CD4-positive, alpha-beta T cell (primary cell): ENCODE measurements at regions not wholly inside any gene's neighbourhood (a gene's known extent, or its start where the extent isn't known, plus 50 kb on each side); places are given as distances from the start of the nearest gene placed in this dataset.

Experiments used
- ATAC-seq: fragments of 200-7000 bp; cut with Tn5 transposase; one replicate; pipeline ENCODE4 v1.10.0; 2022; ENCODE audit warnings: mild to moderate bottlenecking; ENCODE audit not compliant: poor library complexity
- CTCF ChIA-PET: fragments of 350-600 bp; sonication (Branson Sonifier 250); formaldehyde crosslinking; loops from one replicate; lab custom pipeline; 2021; ENCODE audit warnings: antibody characterized with exemption, inconsistent platforms; lab: Charles Lee
- POLR2A ChIA-PET: fragments of 350-600 bp; sonication (Branson Sonifier 250); formaldehyde crosslinking; loops from one replicate; lab custom pipeline; 2021; ENCODE audit warnings: antibody characterized with exemption, inconsistent platforms; lab: Charles Lee
- DNase-seq, 14 experiments: peaks; one replicate each; pipeline ENCODE4 v3.0.0-alpha.2; 2013 to 2020; ENCODE audit warnings: mixed read lengths in 2 of 14
- H3K27ac ChIP-seq, 2 donors: one replicate each; pipeline versions ENCODE4 v1.5.1 to v1.7.0; 2013; ENCODE audit warnings: low read length in 2 of 2, low read depth in 1 of 2, mild to moderate bottlenecking in 1 of 2
- H3K27me3 ChIP-seq, 2 experiments: 1 replicate in 1 of 2; 2 replicates in 1 of 2; pipeline versions ENCODE4 v1.6.1 to v1.7.0; 2013; ENCODE audit warnings: low read length in 2 of 2, control low read depth in 1 of 2, mild to moderate bottlenecking in 1 of 2, moderate library complexity in 1 of 2; ENCODE audit not compliant: insufficient read depth in 2 of 2, control insufficient read depth in 1 of 2
- H3K36me3 ChIP-seq: one replicate; pipeline ENCODE4 v1.6.1; 2013; ENCODE audit warnings: low read length, control low read depth; ENCODE audit not compliant: insufficient read depth
- H3K4me1 ChIP-seq: one replicate; pipeline ENCODE4 v1.6.1; 2013; ENCODE audit warnings: low read length, control low read depth; ENCODE audit not compliant: insufficient read depth
- H3K4me3 ChIP-seq: one replicate; pipeline ENCODE4 v1.5.1; 2013; ENCODE audit warnings: mild to moderate bottlenecking, low read length, moderate library complexity
- H3K9me3 ChIP-seq, 2 experiments: 1 replicate in 1 of 2; 2 replicates in 1 of 2; pipeline versions ENCODE4 v1.6.1 to v1.7.0; 2013; ENCODE audit warnings: low read length in 2 of 2, mild to moderate bottlenecking in 2 of 2, control low read depth in 1 of 2, moderate library complexity in 1 of 2; ENCODE audit not compliant: control insufficient read depth in 1 of 2, insufficient read depth in 1 of 2
- H3K27ac Mint-ChIP-seq: one replicate; pipeline ENCODE4 v1.8.0; 2020; ENCODE audit warnings: mixed read lengths
- H3K27me3 Mint-ChIP-seq: one replicate; pipeline ENCODE4 v1.8.0; 2021; ENCODE audit warnings: mixed read lengths
- H3K36me3 Mint-ChIP-seq: one replicate; pipeline ENCODE4 v1.8.0; 2021; ENCODE audit warnings: low read depth, mixed read lengths
- H3K4me1 Mint-ChIP-seq: one replicate; pipeline ENCODE4 v1.8.0; 2021; ENCODE audit warnings: low read depth, mixed read lengths
- H3K4me3 Mint-ChIP-seq: one replicate; pipeline ENCODE4 v1.8.0; 2020; ENCODE audit warnings: mild to moderate bottlenecking, mixed read lengths
- H3K9me3 Mint-ChIP-seq: one replicate; pipeline ENCODE4 v1.8.0; 2020; ENCODE audit warnings: mixed read lengths
- CTCF ChIP-seq: fragments of 200-600 bp; IDR thresholded peaks from one replicate; pipeline ENCODE4 v1.8.0; 2022; ENCODE audit warnings: antibody characterized with exemption, mild to moderate bottlenecking
- intact Hi-C, 2 experiments: fragments of 100-400 bp; cut with DNase I in 1 of 2; cut with micrococcal nuclease in 1 of 2; formaldehyde crosslinking; loops; one replicate each; pipeline versions ENCODE4 v1.15.1 to v1.9.0; 2023 to 2025; cut with DNase I, micrococcal nuclease

GRCh38 chr11:110772863-110773262 is 60.6 kb upstream of the ARHGAP20 start:
- Mint-ChIP-seq H3K27ac (no peak overlapping the region), H3K9me3 (no peaks in the 10 kb centered on the region), H3K36me3 (no peaks in the 10 kb centered on the region), H3K4me1 (no peaks in the 10 kb centered on the region), H3K4me3 (no peak overlapping the region), H3K27me3 (no peaks in the 10 kb centered on the region)
- no peak overlapping the region for H3K4me3 ChIP-seq
- H3K27me3 ChIP-seq = no peaks in the 10 kb centered on the region
- H3K4me1 ChIP-seq = no peaks in the 10 kb centered on the region
- ATAC-seq (no peak), DNase-seq (no peak)
- H3K36me3 ChIP-seq = no peaks in the 10 kb centered on the region
- H3K9me3 ChIP-seq = no peaks in the 10 kb centered on the region
- TF ChIP-seq CTCF = no peak
- ChIA-PET POLR2A (no interaction called here), CTCF (interaction anchor here (0.6 kb wide), 1 partner anchor 17 kb away, joined by 3 read pairs; no protein-coding TSS in a partner anchor)
- H3K27ac ChIP-seq = no peak overlapping the region
- intact Hi-C loops = no loop called here

GRCh38 chr11:110766316-110766715 is 54.1 kb upstream of the ARHGAP20 start:
- H3K27ac Mint-ChIP-seq = no peak overlapping the region
- no peak overlapping the region for H3K4me3 Mint-ChIP-seq
- no peaks in the 10 kb centered on the region for H3K9me3 ChIP-seq
- no peaks in the 10 kb centered on the region for H3K4me1 ChIP-seq
- ATAC-seq = no peak
- POLR2A ChIA-PET = no interaction called here
- no peaks in the 10 kb centered on the region for H3K36me3 ChIP-seq
- H3K9me3 Mint-ChIP-seq = no peaks in the 10 kb centered on the region
- peaks cover 12% of the 10 kb centered on the region for H3K27me3 Mint-ChIP-seq
- no peaks in the 10 kb centered on the region for H3K27me3 ChIP-seq
- CTCF ChIA-PET = interaction anchor here (1.6 kb wide), 1 partner anchor 13 kb away, joined by 4 read pairs; no protein-coding TSS in a partner anchor
- H3K4me1 Mint-ChIP-seq = no peaks in the 10 kb centered on the region
- H3K4me3 ChIP-seq = no peak overlapping the region
- H3K27ac ChIP-seq = no peak overlapping the region
- H3K36me3 Mint-ChIP-seq = no peaks in the 10 kb centered on the region
- no peak for TF ChIP-seq CTCF
- no peak for DNase-seq
- intact Hi-C loops = no loop called here

- ATAC-seq (no peak), DNase-seq (no peak)
- Histone ChIP-seq H3K4me1 (no peaks in the 10 kb centered on the region), H3K4me3 (no peak overlapping the region), H3K36me3 (no peaks in the 10 kb centered on the region), H3K9me3 (no peaks in the 10 kb centered on the region), H3K27me3 (no peaks in the 10 kb centered on the region), H3K27ac (no peak overlapping the region)
- CTCF ChIA-PET = no interaction called here
- Mint-ChIP-seq H3K36me3 (no peaks in the 10 kb centered on the region), H3K4me3 (no peak overlapping the region), H3K27me3 (peaks cover 23% of the 10 kb centered on the region), H3K9me3 (no peaks in the 10 kb centered on the region), H3K27ac (no peak overlapping the region), H3K4me1 (no peaks in the 10 kb centered on the region)
- TF ChIP-seq CTCF = no peak
- intact Hi-C loops = no loop called here
- POLR2A ChIA-PET = no interaction called here
Observed at GRCh38 chr11:110764485-110764884, 52.2 kb upstream of the ARHGAP20 start.
